Lung (tissue), 11 donors: ENCODE measurements at regions not wholly inside any gene's neighbourhood (a gene's known extent, or its start where the extent isn't known, plus 50 kb on each side); places are given as distances from the start of the nearest gene placed in this dataset.

Experiments used
- ATAC-seq: fragments of 200-7000 bp; cut with Tn5 transposase; one replicate; pipeline ENCODE4 v1.9.1; 2020; ENCODE audit warnings: moderate number of reproducible peaks; ENCODE audit not compliant: insufficient read depth, low FRiP score
- DNase-seq, 3 donors: peaks; one replicate each; pipeline ENCODE4 v3.0.0-alpha.2; 2013 to 2017
- H3K27ac ChIP-seq, 2 donors: one replicate each; pipeline ENCODE4 v1.5.1; 2013; ENCODE audit warnings: mild to moderate bottlenecking in 2 of 2, moderate library complexity in 2 of 2, control low read depth in 1 of 2, inconsistent platforms in 1 of 2, low read depth in 1 of 2, low read length in 1 of 2
- H3K27me3 ChIP-seq, 3 donors: one replicate each; pipeline ENCODE4 v1.5.1; 2013; ENCODE audit warnings: low read length in 2 of 3; ENCODE audit not compliant: control insufficient read depth in 3 of 3, insufficient read depth in 3 of 3
- H3K36me3 ChIP-seq, 4 donors: one replicate each; pipeline ENCODE4 v1.5.1; 2013; ENCODE audit warnings: low read length in 4 of 4, mild to moderate bottlenecking in 1 of 4, moderate library complexity in 1 of 4; ENCODE audit not compliant: control insufficient read depth in 4 of 4, insufficient read depth in 4 of 4
- H3K4me1 ChIP-seq, 5 donors: one replicate each; pipeline ENCODE4 v1.5.1; 2013; ENCODE audit warnings: low read length in 5 of 5, mild to moderate bottlenecking in 2 of 5, moderate library complexity in 1 of 5; ENCODE audit not compliant: control insufficient read depth in 5 of 5, insufficient read depth in 5 of 5
- H3K4me3 ChIP-seq: one replicate; pipeline ENCODE4 v1.5.1; 2013; ENCODE audit warnings: mild to moderate bottlenecking, control low read depth, moderate library complexity
- H3K9ac ChIP-seq, 2 donors: one replicate each; pipeline ENCODE4 v1.5.1; 2013; ENCODE audit warnings: low read length in 2 of 2, control low read depth in 1 of 2; ENCODE audit not compliant: insufficient read depth in 1 of 2
- H3K9me3 ChIP-seq, 4 donors: one replicate each; pipeline ENCODE4 v1.5.1; 2013; ENCODE audit warnings: low read length in 3 of 4, mild to moderate bottlenecking in 1 of 4, moderate library complexity in 1 of 4; ENCODE audit not compliant: control insufficient read depth in 4 of 4, insufficient read depth in 3 of 4
- CTCF ChIP-seq: IDR thresholded peaks from 2 replicates; pipeline ENCODE4 v1.5.1; 2012; ENCODE audit warnings: mild to moderate bottlenecking; ENCODE audit errors: control extremely low read depth, extremely low read depth
- WGBS, 2 donors: extraction: QIAGEN DNeasy Blood & Tissue Kit; methylation state at CpG; one replicate each; pipeline ENCODE4 v1.1.7; 2013; 5-methylcytosine and 5-hydroxymethylcytosine counted together
- donor health status: control.
- donor health status: control.
- donor health status: Bipolar disorder and iron deficiency.
- donor health status: healthy.
- donor health status: DM: yes; HTN: yes; CAD: no.

DNA sequence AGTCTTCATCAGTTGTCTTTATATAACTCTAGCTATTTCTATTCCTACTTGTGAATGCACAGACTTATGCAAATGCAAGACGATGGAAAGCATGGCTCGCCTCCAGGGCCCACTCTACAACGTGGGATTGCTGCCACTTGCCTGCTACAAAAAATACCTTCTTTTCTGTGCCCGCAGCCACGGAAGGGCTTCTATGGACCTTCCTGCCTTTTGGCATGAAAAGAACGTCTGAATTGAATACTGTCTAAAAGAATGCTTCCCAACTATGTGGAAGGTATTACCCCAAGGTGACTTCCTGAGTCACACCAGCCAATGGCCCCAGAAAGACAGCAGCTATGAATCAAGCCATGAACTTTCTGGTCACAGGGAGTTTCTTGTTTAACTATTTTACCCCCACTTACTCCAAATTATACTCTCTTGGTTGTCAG, 261.2 kb downstream of the HIVEP2 start:
- ATAC-seq (no peak), DNase-seq (no peak)
- no peaks in the 10 kb centered on the region for H3K9me3 ChIP-seq
- no peak overlapping the region for H3K4me3 ChIP-seq
- H3K36me3 ChIP-seq: no peaks in the 10 kb centered on the region
- H3K9ac ChIP-seq: no peak overlapping the region
- H3K27me3 ChIP-seq: no peaks in the 10 kb centered on the region
- H3K27ac ChIP-seq: no peak overlapping the region
- 82 to 87% methylated on average over 6 of the region's 6 CpGs for WGBS, 2 donors
- H3K4me1 ChIP-seq: peaks cover 0 to 31% (median 9%) of the 10 kb centered on the region in 5 donors
- no peak for TF ChIP-seq CTCF

- no peak for TF ChIP-seq CTCF
- WGBS, 2 donors: 91 to 93% methylated on average over 1 of the region's 1 CpG
- Histone ChIP-seq H3K27me3 (no peaks in the 10 kb centered on the region), H3K27ac (no peak overlapping the region), H3K4me1 (peaks cover 0 to 30% (median 9%) of the 10 kb centered on the region in 5 donors), H3K9ac (no peak overlapping the region), H3K9me3 (no peaks in the 10 kb centered on the region), H3K36me3 (no peaks in the 10 kb centered on the region), H3K4me3 (no peak overlapping the region)
- ATAC-seq: no peak
- DNase-seq: no peak
Measured at GRCh38 chr6:142684371-142684770, 260.6 kb downstream of the HIVEP2 start.

DNA sequence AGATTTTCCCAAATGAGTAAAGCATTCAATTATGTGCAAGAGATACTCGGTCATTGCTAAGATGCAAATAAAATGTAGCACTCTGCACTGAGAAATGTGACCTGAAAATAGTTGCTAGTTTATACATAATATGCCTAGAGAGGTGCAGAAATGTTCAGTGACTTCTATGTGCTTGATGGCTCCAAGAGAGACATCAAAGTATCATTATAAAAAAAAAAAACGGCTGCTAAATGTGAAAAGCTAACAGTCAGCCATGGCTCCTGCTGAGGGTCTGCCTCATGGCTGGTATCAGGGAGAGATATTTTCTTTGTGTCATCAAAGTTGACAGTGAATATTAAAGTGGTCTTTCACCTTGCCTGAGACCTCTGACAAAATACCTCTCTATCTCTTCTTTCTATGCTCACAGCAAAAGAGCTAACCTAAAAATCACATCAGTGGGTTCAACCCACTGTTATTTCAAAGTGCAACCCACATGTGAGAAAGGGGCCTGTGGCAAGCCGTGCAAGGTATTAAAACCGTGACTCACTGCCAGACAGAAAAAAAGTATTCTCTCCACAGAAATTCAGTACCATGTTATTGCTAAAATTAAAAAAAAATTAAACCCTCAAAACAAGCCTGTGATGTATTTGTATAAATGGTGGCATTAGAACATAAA, 259.0 kb downstream of the HIVEP2 start:
- H3K9ac ChIP-seq: no peak overlapping the region
- TF ChIP-seq CTCF: no peak
- no peak for ATAC-seq

GRCh38 chr6:142686507-142686887, 258.5 kb downstream of the HIVEP2 start:
- no peak overlapping the region for H3K27ac ChIP-seq
- DNase-seq (peak; percentile 26 to 83 (median 74)), ATAC-seq (no peak)
- 54 to 66% methylated on average over 2 of the region's 2 CpGs for WGBS, 2 donors
- no peaks in the 10 kb centered on the region for H3K9me3 ChIP-seq
- no peak for TF ChIP-seq CTCF
- H3K27me3 ChIP-seq: no peaks in the 10 kb centered on the region
- peaks cover 0 to 27% (median 9%) of the 10 kb centered on the region in 5 donors for H3K4me1 ChIP-seq
- H3K9ac ChIP-seq: no peak overlapping the region
- H3K4me3 ChIP-seq: no peak overlapping the region
- no peaks in the 10 kb centered on the region for H3K36me3 ChIP-seq

More for the DNA sequence above, 259.0 kb downstream of the HIVEP2 start:
- no peak for DNase-seq
- WGBS, 2 donors: 74 to 82% methylated on average over 4 of the region's 4 CpGs
- H3K4me3 ChIP-seq: no peak overlapping the region
- H3K27ac ChIP-seq: no peak overlapping the region
- H3K36me3 ChIP-seq: no peaks in the 10 kb centered on the region
- H3K27me3 ChIP-seq: no peaks in the 10 kb centered on the region
- H3K4me1 ChIP-seq: peaks cover 0 to 27% (median 9%) of the 10 kb centered on the region in 5 donors
- H3K9me3 ChIP-seq: no peaks in the 10 kb centered on the region
